ENCODE measurements at regions not wholly inside any gene's neighbourhood (a gene's known extent, or its start where the extent isn't known, plus 50 kb on each side); places are given as distances from the start of the nearest gene placed in this dataset.

DNA sequence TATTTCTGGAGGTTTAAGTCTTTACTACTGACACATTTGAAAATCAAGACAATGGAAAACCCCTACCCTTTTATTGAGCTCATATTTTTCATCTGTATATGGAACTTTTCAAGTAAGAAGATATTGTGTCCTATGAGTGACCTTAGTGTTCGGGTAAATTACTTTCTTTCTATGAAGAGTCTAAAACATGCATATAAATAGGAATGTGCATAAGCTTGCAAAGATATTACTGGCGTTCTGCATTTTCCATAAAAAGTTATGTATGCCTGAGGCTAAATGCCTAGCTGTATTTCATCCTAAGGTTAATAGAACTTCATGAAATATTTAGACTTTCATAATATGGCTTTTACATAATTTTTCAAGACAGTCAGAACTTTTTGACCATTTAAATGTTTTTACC lies 495.8 kb upstream of the ADAMTS5 start:
- Histone ChIP-seq H3K9me3 (no peaks in the 10 kb centered on the region), H3K4me1 (no peaks in the 10 kb centered on the region), H3K36me3 (no peaks in the 10 kb centered on the region), H3K4me3 (no peak overlapping the region), H3K27ac (no peak overlapping the region), H3K27me3 (no peaks in the 10 kb centered on the region)
- TF ChIP-seq, protein P1, sequence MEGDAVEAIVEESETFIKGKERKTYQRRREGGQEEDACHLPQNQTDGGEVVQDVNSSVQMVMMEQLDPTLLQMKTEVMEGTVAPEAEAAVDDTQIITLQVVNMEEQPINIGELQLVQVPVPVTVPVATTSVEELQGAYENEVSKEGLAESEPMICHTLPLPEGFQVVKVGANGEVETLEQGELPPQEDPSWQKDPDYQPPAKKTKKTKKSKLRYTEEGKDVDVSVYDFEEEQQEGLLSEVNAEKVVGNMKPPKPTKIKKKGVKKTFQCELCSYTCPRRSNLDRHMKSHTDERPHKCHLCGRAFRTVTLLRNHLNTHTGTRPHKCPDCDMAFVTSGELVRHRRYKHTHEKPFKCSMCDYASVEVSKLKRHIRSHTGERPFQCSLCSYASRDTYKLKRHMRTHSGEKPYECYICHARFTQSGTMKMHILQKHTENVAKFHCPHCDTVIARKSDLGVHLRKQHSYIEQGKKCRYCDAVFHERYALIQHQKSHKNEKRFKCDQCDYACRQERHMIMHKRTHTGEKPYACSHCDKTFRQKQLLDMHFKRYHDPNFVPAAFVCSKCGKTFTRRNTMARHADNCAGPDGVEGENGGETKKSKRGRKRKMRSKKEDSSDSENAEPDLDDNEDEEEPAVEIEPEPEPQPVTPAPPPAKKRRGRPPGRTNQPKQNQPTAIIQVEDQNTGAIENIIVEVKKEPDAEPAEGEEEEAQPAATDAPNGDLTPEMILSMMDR (IDR thresholded peaks at IDR 0.05) = no peak
- DNase-seq = no peak
- ATAC-seq = no peak
- intact Hi-C loops (cut with DNase I) = no loop called here

DNA sequence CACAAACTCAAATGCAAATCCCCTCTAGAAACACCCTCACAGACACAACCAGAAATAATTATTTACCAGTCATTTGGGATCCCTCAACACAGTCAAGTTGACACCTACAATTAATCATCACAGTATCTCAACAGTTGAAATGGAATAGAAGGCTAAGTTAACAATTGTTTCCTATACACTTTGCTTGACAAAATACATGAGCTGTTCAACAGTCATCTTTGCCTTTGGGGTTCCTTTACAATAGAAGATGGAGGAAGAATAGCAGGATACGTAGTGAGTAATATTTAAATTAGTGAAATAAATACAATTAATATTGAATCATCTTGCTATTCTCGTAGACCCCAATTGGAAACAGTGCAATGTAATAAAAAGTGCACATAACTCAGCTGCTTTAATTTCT lies 487.3 kb upstream of the ADAMTS5 start:
- ATAC-seq (no peak), DNase-seq (no peak)
- intact Hi-C loops (cut with DNase I) = no loop called here
- TF ChIP-seq, protein P1 (IDR thresholded peaks at IDR 0.05) = no peak
- Histone ChIP-seq H3K9me3 (no peaks in the 10 kb centered on the region), H3K36me3 (no peaks in the 10 kb centered on the region), H3K27me3 (no peaks in the 10 kb centered on the region), H3K27ac (no peak overlapping the region), H3K4me1 (no peaks in the 10 kb centered on the region), H3K4me3 (no peak overlapping the region)

DNA sequence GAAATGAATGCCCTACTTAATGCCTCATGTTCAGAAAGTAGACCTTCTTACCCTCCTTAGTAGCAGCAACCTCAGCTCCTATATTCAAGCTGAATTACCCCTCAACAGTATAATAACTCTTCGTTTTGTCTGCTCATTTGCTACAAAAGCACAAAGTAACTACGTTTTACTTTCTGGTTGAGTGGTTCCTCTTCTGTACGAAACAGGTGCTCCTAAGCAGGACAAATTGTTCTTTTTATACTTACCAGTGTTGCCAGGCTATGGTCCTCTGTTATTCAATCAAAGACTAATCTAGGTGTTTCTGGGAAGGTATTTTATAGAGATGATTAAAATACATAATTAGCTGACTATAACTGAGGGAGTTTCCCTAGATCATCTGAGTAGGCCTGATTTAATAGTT lies 484.2 kb upstream of the ADAMTS5 start:
- TF ChIP-seq, protein P1 (IDR thresholded peaks at IDR 0.05) = no peak
- no peaks in the 10 kb centered on the region for H3K36me3 ChIP-seq
- no peak overlapping the region for H3K27ac ChIP-seq
- no peak overlapping the region for H3K4me3 ChIP-seq
- no peaks in the 10 kb centered on the region for H3K27me3 ChIP-seq
- H3K4me1 ChIP-seq = no peaks in the 10 kb centered on the region
- H3K9me3 ChIP-seq = no peaks in the 10 kb centered on the region
- ATAC-seq (no peak), DNase-seq (no peak)
- intact Hi-C loops (cut with DNase I) = no loop called here

DNA sequence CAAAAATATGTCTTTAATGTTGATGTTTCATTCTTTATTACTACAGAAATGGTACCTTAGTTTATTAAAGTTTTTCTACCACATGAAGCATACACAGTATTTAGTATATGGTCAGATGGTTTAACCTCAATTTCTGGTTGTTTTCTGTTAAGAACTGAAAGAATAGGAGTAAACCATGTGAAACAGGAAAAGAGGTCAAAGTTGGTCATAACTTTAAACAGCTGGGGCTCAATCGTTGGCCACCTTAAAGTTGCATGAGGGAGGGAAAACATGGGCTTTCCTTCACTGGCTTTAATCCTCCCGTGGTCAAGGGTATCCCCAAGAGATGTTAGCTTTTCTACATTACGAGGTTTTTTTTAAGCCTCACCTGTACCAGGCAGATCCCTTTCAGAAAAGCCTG lies 483.3 kb upstream of the ADAMTS5 start:
- H3K27ac ChIP-seq = no peak overlapping the region
- H3K4me3 ChIP-seq = no peak overlapping the region
- ATAC-seq (no peak), DNase-seq (no peak)
- H3K36me3 ChIP-seq = no peaks in the 10 kb centered on the region
- no peaks in the 10 kb centered on the region for H3K9me3 ChIP-seq
- no peaks in the 10 kb centered on the region for H3K4me1 ChIP-seq
- TF ChIP-seq, protein P1 (IDR thresholded peaks at IDR 0.05) = no peak
- no peaks in the 10 kb centered on the region for H3K27me3 ChIP-seq
- intact Hi-C loops (cut with DNase I) = no loop called here

DNA sequence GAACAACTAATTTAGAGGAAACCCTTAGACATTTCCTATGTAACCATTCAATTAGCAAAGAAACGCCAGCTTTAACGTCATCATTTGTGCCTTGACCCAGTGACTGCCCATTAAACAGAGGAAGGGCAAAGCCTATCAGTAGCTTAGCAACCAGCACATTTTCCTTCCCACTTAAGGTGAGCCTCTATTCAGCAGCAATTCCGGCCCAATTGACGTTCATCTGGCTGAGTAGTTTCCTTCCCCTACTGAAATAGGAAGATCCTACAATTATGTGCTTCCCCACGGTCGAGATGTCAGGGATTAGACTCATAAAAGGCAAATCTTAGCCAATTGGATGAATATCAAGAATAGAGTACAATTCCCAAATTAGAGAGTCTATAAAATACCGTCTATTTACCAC lies 482.1 kb upstream of the ADAMTS5 start:
- H3K4me3 ChIP-seq = no peak overlapping the region
- no peaks in the 10 kb centered on the region for H3K27me3 ChIP-seq
- ATAC-seq (peak; percentile 35), DNase-seq (peak in 1 of 4 donors; percentile 19)
- peaks cover 0 to under 1% of the 10 kb centered on the region in 2 donors for H3K9me3 ChIP-seq
- intact Hi-C loops (cut with DNase I) = no loop called here
- H3K4me1 ChIP-seq = no peaks in the 10 kb centered on the region
- TF ChIP-seq, protein P1 (IDR thresholded peaks at IDR 0.05) = no peak
- H3K27ac ChIP-seq = no peak overlapping the region
- H3K36me3 ChIP-seq = no peaks in the 10 kb centered on the region

Measured in left lung (tissue), 4 donors.